ENCODE measurements at regions not wholly inside any gene's neighbourhood (a gene's known extent, or its start where the extent isn't known, plus 50 kb on each side); places are given as distances from the start of the nearest gene placed in this dataset.

DNA sequence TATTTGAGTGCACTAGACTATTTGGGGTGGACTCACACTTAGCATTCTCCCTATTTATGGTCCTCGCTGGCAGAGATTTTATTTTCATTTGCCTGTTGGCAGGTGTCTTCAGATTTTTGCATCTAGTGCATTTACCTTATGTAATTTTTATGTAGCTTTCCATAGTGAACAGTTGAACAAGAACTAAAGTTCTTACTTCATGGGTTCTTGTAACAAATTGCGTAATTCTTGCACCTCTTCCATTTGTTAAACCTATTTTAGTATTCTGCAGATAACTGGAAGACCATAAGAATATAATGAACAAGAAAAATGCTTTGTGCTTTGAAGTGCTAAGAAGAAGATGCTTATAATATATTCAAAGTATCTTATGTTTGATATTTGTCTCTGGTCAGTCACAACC lies 252.8 kb upstream of the MMS22L start:
- Histone ChIP-seq H3K4me3 (ENCODE audit: low read depth, low read length) (no peak overlapping the region), H3K36me3 (ENCODE audit: control insufficient read depth, insufficient read depth, low read length) (no peaks in the 10 kb centered on the region), H3K27me3 (ENCODE audit: control insufficient read depth, insufficient read depth, low read length) (no peaks in the 10 kb centered on the region)
- DNase-seq (ENCODE audit: low read depth) (no peak), FAIRE-seq (no peak)
- TF ChIP-seq, protein P1, sequence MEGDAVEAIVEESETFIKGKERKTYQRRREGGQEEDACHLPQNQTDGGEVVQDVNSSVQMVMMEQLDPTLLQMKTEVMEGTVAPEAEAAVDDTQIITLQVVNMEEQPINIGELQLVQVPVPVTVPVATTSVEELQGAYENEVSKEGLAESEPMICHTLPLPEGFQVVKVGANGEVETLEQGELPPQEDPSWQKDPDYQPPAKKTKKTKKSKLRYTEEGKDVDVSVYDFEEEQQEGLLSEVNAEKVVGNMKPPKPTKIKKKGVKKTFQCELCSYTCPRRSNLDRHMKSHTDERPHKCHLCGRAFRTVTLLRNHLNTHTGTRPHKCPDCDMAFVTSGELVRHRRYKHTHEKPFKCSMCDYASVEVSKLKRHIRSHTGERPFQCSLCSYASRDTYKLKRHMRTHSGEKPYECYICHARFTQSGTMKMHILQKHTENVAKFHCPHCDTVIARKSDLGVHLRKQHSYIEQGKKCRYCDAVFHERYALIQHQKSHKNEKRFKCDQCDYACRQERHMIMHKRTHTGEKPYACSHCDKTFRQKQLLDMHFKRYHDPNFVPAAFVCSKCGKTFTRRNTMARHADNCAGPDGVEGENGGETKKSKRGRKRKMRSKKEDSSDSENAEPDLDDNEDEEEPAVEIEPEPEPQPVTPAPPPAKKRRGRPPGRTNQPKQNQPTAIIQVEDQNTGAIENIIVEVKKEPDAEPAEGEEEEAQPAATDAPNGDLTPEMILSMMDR (IDR thresholded peaks at IDR 0.05; ENCODE audit: insufficient read depth, low read length, severe bottlenecking) = no peak

DNA sequence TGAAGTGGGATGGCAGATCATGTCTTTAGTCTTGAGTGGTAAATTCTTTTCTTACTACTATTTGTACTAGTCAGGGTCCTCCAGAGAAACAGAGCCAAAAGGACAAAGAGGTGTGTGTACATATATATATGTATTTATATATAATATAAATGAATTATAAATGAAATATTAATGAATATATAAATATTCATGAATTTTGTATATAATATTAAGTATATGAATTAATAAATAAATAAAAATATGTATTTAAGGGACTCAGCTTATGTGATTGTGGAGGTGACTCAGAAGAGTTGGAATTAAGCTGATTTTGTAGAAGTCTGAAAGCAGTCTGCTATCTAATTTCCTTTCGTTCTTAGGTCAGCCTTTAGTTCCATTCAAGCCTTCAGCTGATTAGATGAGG lies 265.3 kb upstream of the MMS22L start:
- no peak overlapping the region for H3K4me3 ChIP-seq (ENCODE audit: low read depth, low read length)
- no peaks in the 10 kb centered on the region for H3K27me3 ChIP-seq (ENCODE audit: control insufficient read depth, insufficient read depth, low read length)
- FAIRE-seq (no peak), DNase-seq (ENCODE audit: low read depth) (no peak)
- TF ChIP-seq, protein P1 (IDR thresholded peaks at IDR 0.05; ENCODE audit: insufficient read depth, low read length, severe bottlenecking) = no peak
- H3K36me3 ChIP-seq (ENCODE audit: control insufficient read depth, insufficient read depth, low read length) = no peaks in the 10 kb centered on the region

DNA sequence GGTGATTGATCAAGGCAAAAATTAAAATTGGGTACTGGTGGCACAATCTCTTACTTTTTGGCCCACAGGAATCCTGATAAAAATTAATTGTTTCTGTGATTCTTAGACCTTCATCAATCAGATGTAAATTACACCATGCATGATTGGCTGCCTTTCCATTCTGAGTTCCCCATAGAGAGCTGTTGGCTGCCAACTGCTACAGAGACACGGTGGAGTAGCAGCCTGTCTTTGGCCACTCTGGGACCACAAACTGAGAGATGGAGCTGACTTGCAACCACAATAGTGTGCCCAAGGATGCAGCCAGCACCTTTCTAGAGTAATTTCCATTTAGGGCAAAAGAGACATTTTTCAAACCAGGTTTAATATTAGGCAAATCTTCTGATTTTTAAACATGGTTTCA lies 274.3 kb upstream of the MMS22L start:
- FAIRE-seq (no peak), DNase-seq (ENCODE audit: low read depth) (no peak)
- H3K4me3 ChIP-seq (ENCODE audit: low read depth, low read length) = no peak overlapping the region
- H3K36me3 ChIP-seq (ENCODE audit: control insufficient read depth, insufficient read depth, low read length) = no peaks in the 10 kb centered on the region
- H3K27me3 ChIP-seq (ENCODE audit: control insufficient read depth, insufficient read depth, low read length) = no peaks in the 10 kb centered on the region
- TF ChIP-seq, protein P1 (IDR thresholded peaks at IDR 0.05; ENCODE audit: insufficient read depth, low read length, severe bottlenecking) = no peak

DNA sequence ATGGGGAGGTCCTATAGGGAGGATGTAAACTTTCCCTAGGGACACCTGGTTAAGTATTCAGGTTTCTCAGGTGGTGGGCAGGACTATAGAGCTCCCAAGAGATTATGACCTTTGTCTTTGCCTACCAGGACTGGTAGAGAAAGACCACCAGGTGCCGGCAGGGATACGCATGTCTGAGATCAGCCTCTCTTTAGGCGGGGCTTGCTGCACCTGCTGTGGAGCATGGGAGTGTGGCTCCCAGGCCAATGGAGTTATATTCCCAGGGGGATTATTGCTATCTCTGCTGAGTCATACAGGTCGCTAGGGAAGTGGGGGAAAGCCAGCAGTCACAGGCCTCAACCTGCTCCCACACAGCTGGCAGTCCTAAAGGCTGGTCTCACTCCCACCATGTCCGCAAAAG lies 280.5 kb upstream of the MMS22L start:
- FAIRE-seq (no peak), DNase-seq (ENCODE audit: low read depth) (no peak)
- H3K4me3 ChIP-seq (ENCODE audit: low read depth, low read length) = no peak overlapping the region
- H3K27me3 ChIP-seq (ENCODE audit: control insufficient read depth, insufficient read depth, low read length) = no peaks in the 10 kb centered on the region
- H3K36me3 ChIP-seq (ENCODE audit: control insufficient read depth, insufficient read depth, low read length) = no peaks in the 10 kb centered on the region
- TF ChIP-seq, protein P1 (IDR thresholded peaks at IDR 0.05; ENCODE audit: insufficient read depth, low read length, severe bottlenecking) = no peak

DNA sequence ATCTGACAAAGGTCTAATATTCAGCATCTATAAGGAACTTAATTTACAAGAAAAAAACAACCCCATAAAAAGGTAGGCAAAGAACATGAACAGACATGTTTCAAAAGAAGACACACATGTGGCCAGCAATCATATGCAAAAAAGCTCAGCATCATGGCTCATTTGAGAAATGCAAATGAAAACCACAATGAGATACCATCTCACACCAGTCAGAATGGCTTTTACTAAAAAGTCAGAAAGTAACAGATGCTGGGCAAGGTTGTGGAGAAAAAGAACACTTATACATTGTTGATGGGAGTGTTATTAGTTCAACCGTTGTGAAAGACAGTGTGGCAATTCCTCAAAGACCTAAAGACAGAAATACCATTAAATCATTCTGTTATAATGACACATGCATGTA lies 289.9 kb upstream of the MMS22L start:
- TF ChIP-seq, protein P1 (IDR thresholded peaks at IDR 0.05; ENCODE audit: insufficient read depth, low read length, severe bottlenecking) = no peak
- Histone ChIP-seq H3K36me3 (ENCODE audit: control insufficient read depth, insufficient read depth, low read length) (no peaks in the 10 kb centered on the region), H3K4me3 (ENCODE audit: low read depth, low read length) (no peak overlapping the region), H3K27me3 (ENCODE audit: control insufficient read depth, insufficient read depth, low read length) (no peaks in the 10 kb centered on the region)
- FAIRE-seq (no peak), DNase-seq (ENCODE audit: low read depth) (peak; percentile 8)

DNA sequence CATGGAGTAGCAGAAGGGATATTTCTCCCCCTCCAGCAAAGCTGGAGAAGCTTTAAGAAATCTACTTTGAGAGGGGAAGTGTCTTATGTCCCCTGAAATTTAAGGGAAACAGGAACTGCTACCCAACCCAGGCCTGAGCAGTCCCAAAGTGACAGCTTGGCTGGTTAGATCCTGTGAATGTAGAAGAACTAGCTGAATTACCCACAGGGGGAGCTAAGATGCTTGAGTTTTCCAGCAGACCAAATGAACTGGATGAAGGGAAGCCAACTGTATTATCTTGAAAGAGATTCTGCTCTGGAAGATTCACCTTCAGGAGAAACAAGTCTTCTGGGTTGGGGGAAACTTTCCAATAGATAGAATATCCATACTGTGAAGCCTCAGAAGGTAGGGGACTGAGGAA lies 303.3 kb upstream of the MMS22L start:
- H3K27me3 ChIP-seq (ENCODE audit: control insufficient read depth, insufficient read depth, low read length) = no peaks in the 10 kb centered on the region
- DNase-seq (ENCODE audit: low read depth) = peak; percentile 18
- TF ChIP-seq, protein P1 (IDR thresholded peaks at IDR 0.05; ENCODE audit: insufficient read depth, low read length, severe bottlenecking) = no peak
- H3K36me3 ChIP-seq (ENCODE audit: control insufficient read depth, insufficient read depth, low read length) = no peaks in the 10 kb centered on the region
- H3K4me3 ChIP-seq (ENCODE audit: low read depth, low read length) = no peak overlapping the region
- no peak for FAIRE-seq

All from bronchial epithelial cell (primary cell).